DMS114 treated with DMSO at 0.1 percent for 48 hours (cell line): ENCODE measurements at regions not wholly inside any gene's neighbourhood (a gene's known extent, or its start where the extent isn't known, plus 50 kb on each side); places are given as distances from the start of the nearest gene placed in this dataset.
"Not testable (repeated sequence)": the region's sequence is repeated elsewhere in the genome, so short reads cannot be mapped to it uniquely, and the experiment has no call there.

Experiments
- DNase-seq: peaks from one replicate; lab custom pipeline; 2025; ENCODE audit not compliant: unreplicated experiment; lab: John Stamatoyannopoulos, UW

DNA sequence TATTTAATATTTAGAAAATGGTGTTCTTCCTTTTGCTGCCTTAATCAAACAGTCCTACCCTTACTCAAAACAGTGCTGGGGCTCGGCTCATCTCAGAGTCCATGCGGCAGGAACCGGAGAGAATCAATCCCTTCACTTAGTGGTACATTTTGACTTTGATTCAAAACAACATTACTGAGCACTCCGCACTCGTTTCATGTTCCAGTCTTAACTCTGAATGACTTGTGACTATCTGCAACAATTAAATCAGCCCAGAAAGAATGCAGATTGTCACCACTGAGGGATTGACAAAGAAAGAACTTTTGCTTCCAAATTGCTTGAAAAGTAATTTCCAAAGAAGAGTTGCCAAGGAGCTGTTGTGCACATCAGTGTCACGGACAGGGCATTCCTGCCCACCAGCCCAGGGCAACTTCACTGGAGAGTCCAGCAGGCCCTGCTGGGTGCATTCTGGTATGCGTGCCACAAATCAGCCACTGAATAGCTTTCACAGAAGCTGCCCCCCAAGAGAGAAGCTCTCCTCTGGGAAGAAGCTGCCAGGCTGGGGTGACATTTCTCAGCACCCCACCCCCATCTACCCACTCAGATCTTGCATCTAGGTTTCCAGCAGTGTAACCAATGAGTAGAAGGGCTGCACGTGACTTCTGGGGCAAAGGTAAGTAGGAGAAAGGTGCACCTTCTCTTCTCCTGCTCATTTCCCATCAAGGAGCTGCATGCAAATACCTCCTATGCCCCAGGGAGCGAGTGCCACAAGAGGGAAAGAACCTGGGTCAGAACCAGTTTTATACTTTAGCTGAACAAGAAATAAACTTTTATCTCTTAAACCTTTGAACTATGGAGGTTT, 84.6 kb upstream of the ATP8B1 start:
- no peak for DNase-seq

GRCh38 chr18:57885931-57886330, 82.8 kb upstream of the ATP8B1 start:
- no peak for DNase-seq

GRCh38 chr18:57882465-57882864, 79.3 kb upstream of the ATP8B1 start:
- no peak for DNase-seq

DNA sequence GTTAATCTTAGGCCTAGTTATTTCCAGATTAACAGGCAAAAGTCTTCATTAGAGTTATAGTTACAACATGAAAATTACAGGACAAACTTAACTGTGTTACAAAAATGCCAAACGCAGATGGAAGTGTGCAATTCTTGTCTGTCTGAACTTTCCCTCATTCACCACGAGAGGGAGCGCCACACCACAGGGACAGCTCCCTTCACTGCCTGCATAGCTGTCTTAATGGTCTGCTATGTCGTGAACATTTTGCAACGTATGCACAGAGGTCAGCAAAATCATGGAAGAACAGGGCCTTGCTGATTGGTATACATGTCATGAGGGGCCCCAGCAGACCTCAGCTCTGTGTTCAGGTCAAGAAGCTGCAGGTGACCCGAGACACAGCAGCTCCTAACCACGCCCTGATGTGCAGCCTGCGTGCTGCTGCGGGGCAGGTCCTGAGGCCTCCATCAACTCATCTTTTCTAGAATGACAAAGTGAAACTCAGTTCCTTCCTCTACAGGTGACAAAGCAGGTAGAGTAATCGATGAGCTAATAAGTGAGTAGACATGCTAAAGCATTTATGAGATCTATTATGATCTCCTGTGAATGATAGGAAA, 78.8 kb upstream of the ATP8B1 start:
- peak; percentile 51 for DNase-seq

DNA sequence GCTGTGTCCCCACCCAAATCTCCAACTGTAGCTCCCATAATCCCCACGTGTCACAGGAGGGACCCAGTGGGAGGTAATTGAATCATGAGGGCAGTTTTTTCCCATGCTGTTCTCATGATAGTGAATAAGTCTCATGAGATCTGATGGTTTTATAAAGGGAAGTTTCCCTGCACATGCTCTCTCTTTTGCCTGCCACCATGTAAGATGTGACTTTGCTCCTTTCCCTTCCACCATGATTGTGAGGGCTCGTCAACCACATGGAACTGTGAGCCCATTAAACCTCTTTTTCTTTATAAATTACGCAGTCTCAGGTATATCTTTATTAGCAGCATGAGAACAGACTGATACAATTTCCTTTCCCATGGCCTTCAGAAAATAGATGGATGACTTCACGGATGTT, 76.8 kb upstream of the ATP8B1 start:
- DNase-seq, result not testable (repeated sequence)

GRCh38 chr18:57869221-57869620, 66.1 kb upstream of the ATP8B1 start:
- no peak for DNase-seq

DNA sequence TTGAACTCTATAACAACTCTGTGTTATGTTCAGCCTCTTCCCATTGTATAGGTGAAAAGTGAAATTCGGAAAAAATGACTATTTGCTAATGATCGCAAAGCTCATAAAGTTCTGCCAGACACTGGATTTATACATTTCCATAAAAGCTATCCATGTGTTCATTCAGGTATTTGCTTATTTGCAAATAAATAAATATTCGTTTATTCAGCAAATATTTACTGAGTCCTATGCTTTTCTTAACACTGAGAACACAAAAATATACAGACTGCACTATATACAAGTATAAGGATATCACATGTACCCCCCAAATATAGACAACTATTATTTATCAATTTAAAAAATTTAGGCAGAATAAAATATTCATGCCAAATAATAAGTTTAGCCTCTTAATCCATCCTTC, 63.2 kb upstream of the ATP8B1 start:
- no peak for DNase-seq

DNA sequence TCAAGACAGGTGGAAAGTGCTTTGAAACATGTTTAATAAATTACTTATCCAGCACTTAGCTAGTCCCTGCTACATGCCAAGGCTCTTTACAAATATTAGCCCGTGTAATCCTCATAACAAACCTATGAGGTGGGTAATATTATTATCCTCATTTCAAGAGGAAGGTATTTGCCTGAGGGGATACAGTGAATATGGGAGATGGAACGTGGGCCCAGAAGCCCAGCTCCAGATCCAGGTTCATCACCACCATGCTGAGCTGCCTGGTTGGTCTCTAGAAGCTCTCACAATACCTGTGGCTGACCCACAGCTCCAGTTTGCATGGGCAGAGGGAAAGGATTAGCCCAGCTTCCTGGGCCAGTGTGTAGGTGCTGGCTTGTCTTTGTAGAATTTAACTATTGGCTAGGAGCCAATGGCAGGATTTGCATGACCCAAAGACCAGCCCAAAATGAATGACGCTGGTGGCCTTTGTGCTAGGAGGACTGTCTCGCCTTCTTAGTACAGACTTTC, 61.6 kb upstream of the ATP8B1 start:
- no peak for DNase-seq

GRCh38 chr18:57863706-57864105, 60.6 kb upstream of the ATP8B1 start:
- no peak for DNase-seq

DNA sequence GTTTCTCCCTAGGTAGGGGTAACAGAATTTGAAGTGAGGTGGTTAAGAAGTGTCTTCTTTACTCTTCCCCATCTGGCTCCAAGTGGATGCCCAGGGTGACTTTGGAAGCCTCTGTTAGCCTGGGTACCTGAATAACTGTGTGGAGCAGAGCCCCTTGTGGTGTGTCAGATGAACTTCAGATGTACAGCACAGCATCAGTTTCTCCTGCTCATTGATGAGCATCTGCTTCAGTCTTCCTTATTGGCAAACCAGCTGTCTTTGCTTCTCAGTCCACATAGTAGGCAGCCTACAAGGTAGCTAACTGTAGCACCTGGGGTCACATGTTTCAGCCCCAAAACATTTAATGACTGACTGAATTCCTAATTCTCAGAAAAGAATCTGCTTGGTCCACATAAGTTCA, 56.2 kb upstream of the ATP8B1 start:
- DNase-seq, result no peak

GRCh38 chr18:57856557-57857280, 53.6 kb upstream of the ATP8B1 start:
- no peak for DNase-seq

DNA sequence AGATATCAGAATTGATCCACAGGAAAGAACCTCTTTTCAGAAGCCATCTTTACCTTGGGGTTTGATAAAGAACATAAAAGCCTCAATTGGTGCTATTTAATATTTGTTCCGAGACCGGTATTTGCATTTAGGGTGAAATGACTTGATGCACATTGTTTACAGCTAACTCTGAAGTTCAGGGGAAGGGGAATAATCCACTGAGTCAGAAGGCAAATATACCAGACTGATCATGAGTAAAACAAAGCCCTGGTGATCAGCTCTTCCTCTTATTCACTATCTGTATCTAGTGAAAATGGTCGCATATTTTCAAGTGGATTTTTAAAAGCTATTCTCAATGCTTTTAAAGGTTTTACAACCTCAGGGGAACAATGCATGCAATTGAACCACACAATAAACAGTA, 53.0 kb upstream of the ATP8B1 start:
- DNase-seq, result no peak

DNA sequence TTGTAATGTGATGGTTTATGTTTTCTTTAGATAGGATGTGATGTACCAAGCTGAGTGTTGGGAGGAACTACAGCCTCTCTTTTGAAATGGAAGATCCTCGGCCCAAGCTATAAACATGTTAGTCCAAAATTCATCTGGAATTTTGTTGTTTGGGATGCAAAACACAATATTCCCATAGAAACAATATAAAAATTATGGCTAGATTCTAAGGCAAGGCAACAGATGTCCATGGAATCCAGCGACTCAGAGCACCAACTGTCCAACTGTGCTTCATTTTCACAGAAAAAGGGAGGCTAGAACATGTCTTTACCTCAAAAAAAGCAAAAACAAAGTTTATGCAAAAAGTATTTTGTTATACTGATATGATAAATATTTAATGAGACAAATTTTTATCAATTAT, 52.4 kb upstream of the ATP8B1 start:
- no peak for DNase-seq

DNA sequence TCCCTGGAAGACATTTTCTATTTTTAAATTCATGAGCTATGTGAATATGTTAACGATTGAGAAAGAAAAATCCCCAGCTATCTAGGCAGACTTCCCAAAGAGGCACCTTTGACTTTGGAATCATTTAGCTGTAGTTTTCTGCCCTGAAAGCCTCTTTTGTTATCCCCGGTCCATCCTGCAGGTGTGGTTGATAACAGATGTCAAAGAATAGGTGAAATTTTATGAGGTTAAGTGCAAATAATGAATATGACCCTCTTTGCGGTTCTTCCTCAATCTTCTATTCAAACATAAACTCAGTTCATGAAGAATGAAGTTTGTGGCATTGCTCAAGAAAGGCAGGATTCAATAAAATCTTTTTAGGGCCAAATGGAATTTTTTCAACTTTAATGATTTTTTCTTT, 51.6 kb upstream of the ATP8B1 start:
- no peak for DNase-seq

DNA sequence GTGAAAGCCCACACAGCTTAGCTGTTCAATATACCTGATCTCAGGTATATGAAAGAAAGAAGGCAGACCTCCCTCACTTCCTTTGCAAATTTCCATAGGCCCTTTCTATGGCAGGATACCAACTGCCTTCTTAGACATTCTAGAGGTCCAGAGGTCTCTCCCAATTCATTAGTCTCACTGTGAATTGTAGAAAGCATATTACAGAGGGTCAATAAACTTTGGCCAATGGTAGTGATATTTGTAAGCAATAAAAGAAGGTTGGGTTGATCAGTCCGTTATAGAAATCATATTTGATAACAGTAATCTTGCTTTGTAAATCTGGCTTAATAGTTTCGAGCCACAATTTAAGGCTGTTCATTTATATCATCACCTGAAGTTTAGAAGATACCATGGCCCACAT, 50.7 kb upstream of the ATP8B1 start:
- DNase-seq, result no peak

DNA sequence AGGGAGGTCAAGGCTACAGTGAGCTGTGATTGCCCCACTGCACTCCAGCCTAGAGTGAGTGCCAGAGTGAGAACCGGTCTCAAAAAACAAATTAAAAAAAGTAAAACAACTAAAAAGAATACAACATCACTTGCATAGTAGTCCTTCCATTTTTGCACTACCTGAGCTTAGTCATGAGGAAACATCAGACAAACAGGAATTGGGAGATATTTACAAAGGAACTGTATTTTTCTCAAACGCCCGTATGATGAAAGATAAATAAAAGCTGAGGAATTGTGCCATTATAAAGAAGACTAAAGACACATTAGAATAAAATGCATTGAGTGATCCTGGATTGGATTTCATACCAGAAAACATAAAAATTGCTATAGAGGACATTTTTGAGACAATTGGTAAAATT, 50.0 kb upstream of the ATP8B1 start:
- no peak for DNase-seq
